SK-N-SH (cell line): ENCODE measurements at regions not wholly inside any gene's neighbourhood (a gene's known extent, or its start where the extent isn't known, plus 50 kb on each side); places are given as distances from the start of the nearest gene placed in this dataset.
A peak's percentile ranks its signal among the peaks of the same experiment; 100 is the strongest.

Source experiments
- CTCF ChIA-PET: fragments of 300-600, 350-600 bp; formaldehyde crosslinking; extraction: SDS; loops from one replicate; lab custom pipeline; 2021; lab: Yijun Ruan, JAX
- POLR2A ChIA-PET: fragments of 350-600 bp; sonication (Branson Sonifier 250); formaldehyde crosslinking; extraction: SDS; loops from one replicate; lab custom pipeline; 2020; ENCODE audit warnings: antibody characterized with exemption, inconsistent platforms; lab: Yijun Ruan, JAX
- DNase-seq: peaks from one replicate; pipeline ENCODE4 v3.0.0; 2012
- H2AFZ ChIP-seq: fragments of 200-600 bp; sonication (generic); 2 replicates; pipeline ENCODE4 v1.8.1; 2016; ENCODE audit warnings: antibody characterized with exemption, mild to moderate bottlenecking, low read depth
- H3F3A ChIP-seq: fragments of 200-600 bp; sonication (generic); replicated peaks from 2 replicates; pipeline ENCODE3; 2016; ENCODE audit warnings: antibody characterized with exemption, mild to moderate bottlenecking; ENCODE audit not compliant: insufficient read depth
- H3K27ac ChIP-seq, 2 experiments: fragments of 200-500 bp in 1 of 2; fragments of 200-600 bp in 1 of 2; sonication (Bioruptor generic) in 1 of 2; sonication (generic), shearing (Covaris generic) in 1 of 2; 2 replicates each; pipeline versions ENCODE4 v1.5.1 to v1.6.1; 2014 to 2016; ENCODE audit warnings: low read depth in 2 of 2, inconsistent platforms in 1 of 2, low read length in 1 of 2, mild to moderate bottlenecking in 1 of 2, mixed read lengths in 1 of 2
- H3K27me3 ChIP-seq: fragments of 200-600 bp; sonication (generic), shearing (Covaris generic); 2 replicates; pipeline ENCODE4 v1.6.1; 2016; ENCODE audit warnings: mixed run types; ENCODE audit not compliant: insufficient read depth
- H3K36me3 ChIP-seq, 2 experiments: fragments of 200-500 bp in 1 of 2; fragments of 200-600 bp in 1 of 2; sonication (Bioruptor generic) in 1 of 2; sonication (generic) in 1 of 2; replicated peaks in 1 of 2; 2 replicates each; pipeline versions ENCODE3 to v1.5.1; 2014 to 2016; ENCODE audit warnings: low read length in 1 of 2, mild to moderate bottlenecking in 1 of 2; ENCODE audit not compliant: insufficient read depth in 2 of 2, control insufficient read depth in 1 of 2
- H3K4me1 ChIP-seq, 2 experiments: fragments of 200-500 bp in 1 of 2; fragments of 200-600 bp in 1 of 2; sonication (Bioruptor generic) in 1 of 2; sonication (generic), shearing (Covaris generic) in 1 of 2; 2 replicates each; pipeline versions ENCODE4 v1.5.1 to v1.6.1; 2014 to 2016; ENCODE audit warnings: low read depth in 1 of 2, low read length in 1 of 2, mixed run types in 1 of 2; ENCODE audit not compliant: insufficient read depth in 2 of 2, control insufficient read depth in 1 of 2
- H3K4me2 ChIP-seq: fragments of 200-600 bp; sonication (generic), shearing (Covaris generic); 2 replicates; pipeline ENCODE4 v1.6.1; 2017; ENCODE audit warnings: mixed run types
- H3K4me3 ChIP-seq, 2 experiments: fragments of 200-500 bp in 1 of 2; fragments of 200-600 bp in 1 of 2; sonication (Bioruptor generic) in 1 of 2; sonication (generic), shearing (Covaris generic) in 1 of 2; 2 replicates each; pipeline versions ENCODE4 v1.5.1 to v1.8.1; 2014 to 2016; ENCODE audit warnings: low read depth in 2 of 2, inconsistent platforms in 1 of 2, low read length in 1 of 2, mild to moderate bottlenecking in 1 of 2, mixed read lengths in 1 of 2, moderate library complexity in 1 of 2
- H3K79me2 ChIP-seq: fragments of 200-600 bp; sonication (generic); 2 replicates; pipeline ENCODE4 v1.8.1; 2017; ENCODE audit warnings: mild to moderate bottlenecking; ENCODE audit not compliant: insufficient read depth
- H3K9ac ChIP-seq: fragments of 200-600 bp; sonication (generic); 2 replicates; pipeline ENCODE4 v1.6.1; 2017; ENCODE audit warnings: mixed run types
- H3K9me2 ChIP-seq: fragments of 200-600 bp; sonication (generic); 2 replicates; pipeline ENCODE4 v1.6.1; 2017; ENCODE audit warnings: mixed run types
- H3K9me3 ChIP-seq: fragments of 200-600 bp; sonication (generic); 2 replicates; pipeline ENCODE4 v1.6.1; 2017; ENCODE audit warnings: mixed run types, mild to moderate bottlenecking, moderate library complexity
- H4K20me1 ChIP-seq: fragments of 200-600 bp; sonication (generic); 2 replicates; pipeline ENCODE4 v1.6.1; 2017; ENCODE audit warnings: mild to moderate bottlenecking, mixed run types; ENCODE audit not compliant: insufficient read depth
- ELF1 ChIP-seq: IDR thresholded peaks from 2 replicates; pipeline ENCODE4 v1.4.0; 2012
- EP300 ChIP-seq, 2 experiments: IDR thresholded peaks; 2 replicates each; pipeline versions ENCODE4 v1.4.0 to v1.6.1; 2012; ENCODE audit warnings: borderline replicate concordance in 1 of 2, low read depth in 1 of 2, low read length in 1 of 2
- FOSL2 ChIP-seq: IDR thresholded peaks from 2 replicates; pipeline ENCODE4 v1.4.0; 2012; ENCODE audit warnings: low read depth, mild to moderate bottlenecking, moderate library complexity, borderline replicate concordance
- GABPA ChIP-seq: IDR thresholded peaks from 2 replicates; pipeline ENCODE4 v1.4.0; 2012; ENCODE audit warnings: low read depth, mild to moderate bottlenecking
- GATA2 ChIP-seq: sonication (generic); formaldehyde crosslinking; IDR thresholded peaks from 2 replicates; pipeline ENCODE4 v1.5.0; 2020; ENCODE audit warnings: mild to moderate bottlenecking, missing genetic modification reagents
- MEF2A ChIP-seq: IDR thresholded peaks from 2 replicates; pipeline ENCODE4 v1.4.0; 2012; ENCODE audit warnings: low read depth, borderline replicate concordance
- MXI1 ChIP-seq: IDR thresholded peaks from 2 replicates; pipeline ENCODE4 v1.6.1; 2012; ENCODE audit warnings: mild to moderate bottlenecking, low read depth, low read length, improper control_type of control experiment
- RAD21 ChIP-seq: IDR thresholded peaks from 2 replicates; pipeline ENCODE4 v1.6.1; 2012; ENCODE audit warnings: mild to moderate bottlenecking, low read length
- RFX5 ChIP-seq: IDR thresholded peaks from 2 replicates; pipeline ENCODE4 v1.6.1; 2012; ENCODE audit warnings: mild to moderate bottlenecking, improper control_type of control experiment, low read length
- RXRA ChIP-seq: IDR thresholded peaks from 2 replicates; pipeline ENCODE4 v1.4.0; 2012; ENCODE audit warnings: low read depth, mild to moderate bottlenecking, borderline replicate concordance
- SIN3A ChIP-seq: IDR thresholded peaks from 2 replicates; pipeline ENCODE4 v1.6.1; 2012; ENCODE audit warnings: low read depth, mild to moderate bottlenecking, low read length, moderate library complexity, borderline replicate concordance
- SMC3 ChIP-seq: IDR thresholded peaks from 2 replicates; pipeline ENCODE4 v1.6.1; 2012; ENCODE audit warnings: low read depth, low read length, improper control_type of control experiment
- TAF1 ChIP-seq: IDR thresholded peaks from 2 replicates; pipeline ENCODE4 v1.6.1; 2012; ENCODE audit warnings: low read depth, mild to moderate bottlenecking, low read length, moderate library complexity, borderline replicate concordance
- WGBS: methylation state at CpG from one replicate; pipeline ENCODE4 v1.1.6; 2017; ENCODE audit warnings: low lambda C conversion rate; 5-methylcytosine and 5-hydroxymethylcytosine counted together
- TF ChIP-seq, protein P1 (sequence below): IDR thresholded peaks from 2 replicates; pipeline ENCODE4; 2012
- TF ChIP-seq, protein P2 (sequence below): IDR thresholded peaks from 2 replicates; pipeline ENCODE4 v1.4.0; 2012; ENCODE audit warnings: low read depth
- TF ChIP-seq, protein P3 (sequence below): fragments of 200-600 bp; sonication (generic); IDR thresholded peaks from 2 replicates; pipeline ENCODE4 v1.6.1; 2017; ENCODE audit warnings: antibody characterized with exemption, mild to moderate bottlenecking, moderate library complexity
- TF ChIP-seq, protein P4 (sequence below): IDR thresholded peaks from 2 replicates; pipeline ENCODE4 v1.4.0; 2012; ENCODE audit warnings: low read depth, borderline replicate concordance

DNA sequence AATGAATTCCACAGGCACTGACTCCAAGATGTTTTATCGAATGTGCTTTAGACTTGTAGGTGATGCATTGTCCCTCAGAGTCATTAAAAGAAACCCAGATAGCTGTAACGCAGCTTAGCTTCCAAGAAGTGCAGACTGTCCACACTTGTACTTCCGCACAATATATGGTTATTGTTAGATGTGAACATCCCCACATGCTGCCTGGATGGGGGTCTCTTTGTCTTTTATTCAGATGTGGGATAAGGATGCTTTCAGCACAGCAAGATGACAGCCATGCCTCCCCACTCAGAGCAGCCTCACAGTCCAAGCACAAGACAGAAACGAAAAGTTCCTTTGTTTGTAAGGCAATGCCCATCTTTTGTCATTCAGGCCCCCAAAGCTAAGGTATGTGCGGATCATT lies 416.6 kb downstream of the HRH4 start:
- TF ChIP-seq SMC3 (no peak), SIN3A (no peak), FOSL2 (no peak), MXI1 (no peak), TAF1 (no peak), GABPA (no peak)
- Histone ChIP-seq H4K20me1 (no peaks in the 10 kb centered on the region), H3K27ac (no peak overlapping the region), H2AFZ (no peak overlapping the region), H3K4me3 (no peak overlapping the region), H3K36me3 (no peaks in the 10 kb centered on the region), H3K4me1 (no peaks in the 10 kb centered on the region; a peak in 2 of 4 replicates), H3K27me3 (no peaks in the 10 kb centered on the region; the same call in 1 of the 2 replicates), H3F3A (no peaks in the 10 kb centered on the region), H3K79me2 (no peaks in the 10 kb centered on the region), H3K9me3 (no peaks in the 10 kb centered on the region), H3K4me2 (no peak overlapping the region), H3K9me2 (no peaks in the 10 kb centered on the region), H3K9ac (no peak overlapping the region)
- ChIA-PET CTCF (interaction anchor here (1.1 to 2.8 kb wide), 6 partner anchors 9 to 955 kb away, joined by 3 to 17 read pairs (median 5); no protein-coding TSS in a partner anchor), POLR2A (no interaction called here)
- WGBS = 78% methylated on average over 5 of the region's 5 CpGs
- DNase-seq = no peak

DNA sequence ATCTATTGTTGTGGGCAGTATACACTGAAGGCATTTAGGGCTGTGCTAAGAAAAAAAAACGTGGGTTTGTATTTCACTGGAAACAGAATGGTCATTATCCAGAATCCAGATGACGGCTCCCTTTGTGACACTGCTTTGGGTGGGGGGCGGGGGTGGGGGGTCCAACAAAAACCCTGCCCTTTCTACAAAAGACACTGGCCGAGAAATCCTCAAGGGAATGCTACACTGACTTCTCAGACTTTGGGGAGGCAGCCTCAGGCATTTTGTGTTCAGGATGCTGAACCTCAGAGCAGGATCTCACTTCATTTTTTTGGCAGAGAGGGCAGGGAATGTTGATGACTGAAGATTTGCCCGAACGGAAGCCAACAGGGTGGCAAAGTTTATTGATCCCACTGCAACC lies 417.1 kb downstream of the HRH4 start:
- no peaks in the 10 kb centered on the region for H3K79me2 ChIP-seq
- no peak overlapping the region for H3K4me2 ChIP-seq
- no peak overlapping the region for H3K4me3 ChIP-seq
- no peak overlapping the region for H3K9ac ChIP-seq
- WGBS = 52% methylated on average over 6 of the region's 6 CpGs
- H4K20me1 ChIP-seq = no peaks in the 10 kb centered on the region
- no peaks in the 10 kb centered on the region for H3F3A ChIP-seq
- no peaks in the 10 kb centered on the region; a peak in 2 of 4 replicates for H3K4me1 ChIP-seq
- H3K9me2 ChIP-seq = no peaks in the 10 kb centered on the region
- no peak overlapping the region for H3K27ac ChIP-seq
- TF ChIP-seq ELF1 = no peak
- DNase-seq = no peak
- CTCF ChIA-PET = interaction anchor here (0.6 to 2.8 kb wide), 7 partner anchors 9 to 955 kb away, joined by 3 to 17 read pairs (median 5); no protein-coding TSS in a partner anchor
- POLR2A ChIA-PET = no interaction called here
- H3K36me3 ChIP-seq = no peaks in the 10 kb centered on the region
- H3K27me3 ChIP-seq = no peaks in the 10 kb centered on the region; the same call in 1 of the 2 replicates
- H2AFZ ChIP-seq = no peak overlapping the region
- H3K9me3 ChIP-seq = no peaks in the 10 kb centered on the region

DNA sequence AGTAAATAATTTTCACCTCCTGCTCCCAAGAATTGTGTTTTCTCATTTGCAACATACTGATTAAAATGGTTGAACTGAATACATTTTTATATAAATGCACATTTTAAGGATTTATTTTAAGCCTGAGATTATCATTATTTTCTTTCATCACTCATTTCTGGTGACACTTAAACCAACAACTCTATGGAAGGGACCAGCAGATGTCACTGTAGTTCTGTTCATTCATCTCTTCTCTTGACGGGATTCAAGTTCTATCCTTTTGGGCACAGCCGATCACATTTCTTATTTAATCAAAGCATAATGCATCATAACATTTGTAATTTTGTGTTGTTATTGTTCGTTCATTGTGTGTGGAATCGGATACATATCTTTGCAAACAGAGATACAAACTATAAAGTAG lies 417.9 kb downstream of the HRH4 start:
- H3K79me2 ChIP-seq = no peaks in the 10 kb centered on the region
- peak; percentile 27 for DNase-seq
- no peaks in the 10 kb centered on the region for H3K9me3 ChIP-seq
- H3K27me3 ChIP-seq = no peaks in the 10 kb centered on the region; the same call in 1 of the 2 replicates
- no peak for TF ChIP-seq RXRA
- no peak for TF ChIP-seq MEF2A
- TF ChIP-seq, protein P1, sequence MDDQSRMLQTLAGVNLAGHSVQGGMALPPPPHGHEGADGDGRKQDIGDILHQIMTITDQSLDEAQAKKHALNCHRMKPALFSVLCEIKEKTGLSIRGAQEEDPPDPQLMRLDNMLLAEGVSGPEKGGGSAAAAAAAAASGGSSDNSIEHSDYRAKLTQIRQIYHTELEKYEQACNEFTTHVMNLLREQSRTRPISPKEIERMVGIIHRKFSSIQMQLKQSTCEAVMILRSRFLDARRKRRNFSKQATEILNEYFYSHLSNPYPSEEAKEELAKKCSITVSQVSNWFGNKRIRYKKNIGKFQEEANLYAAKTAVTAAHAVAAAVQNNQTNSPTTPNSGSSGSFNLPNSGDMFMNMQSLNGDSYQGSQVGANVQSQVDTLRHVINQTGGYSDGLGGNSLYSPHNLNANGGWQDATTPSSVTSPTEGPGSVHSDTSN = no peak
- TF ChIP-seq, protein P2, sequence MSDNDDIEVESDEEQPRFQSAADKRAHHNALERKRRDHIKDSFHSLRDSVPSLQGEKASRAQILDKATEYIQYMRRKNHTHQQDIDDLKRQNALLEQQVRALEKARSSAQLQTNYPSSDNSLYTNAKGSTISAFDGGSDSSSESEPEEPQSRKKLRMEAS = no peak
- TF ChIP-seq GATA2 (CRISPR knock-in tag) = no peak
- no peak for TF ChIP-seq RFX5
- TF ChIP-seq EP300 (IDR thresholded peaks at IDR 0.05; ENCODE audit: borderline replicate concordance in 1 of 2, low read depth in 1 of 2, low read length in 1 of 2) = no peak
- TF ChIP-seq, protein P3, sequence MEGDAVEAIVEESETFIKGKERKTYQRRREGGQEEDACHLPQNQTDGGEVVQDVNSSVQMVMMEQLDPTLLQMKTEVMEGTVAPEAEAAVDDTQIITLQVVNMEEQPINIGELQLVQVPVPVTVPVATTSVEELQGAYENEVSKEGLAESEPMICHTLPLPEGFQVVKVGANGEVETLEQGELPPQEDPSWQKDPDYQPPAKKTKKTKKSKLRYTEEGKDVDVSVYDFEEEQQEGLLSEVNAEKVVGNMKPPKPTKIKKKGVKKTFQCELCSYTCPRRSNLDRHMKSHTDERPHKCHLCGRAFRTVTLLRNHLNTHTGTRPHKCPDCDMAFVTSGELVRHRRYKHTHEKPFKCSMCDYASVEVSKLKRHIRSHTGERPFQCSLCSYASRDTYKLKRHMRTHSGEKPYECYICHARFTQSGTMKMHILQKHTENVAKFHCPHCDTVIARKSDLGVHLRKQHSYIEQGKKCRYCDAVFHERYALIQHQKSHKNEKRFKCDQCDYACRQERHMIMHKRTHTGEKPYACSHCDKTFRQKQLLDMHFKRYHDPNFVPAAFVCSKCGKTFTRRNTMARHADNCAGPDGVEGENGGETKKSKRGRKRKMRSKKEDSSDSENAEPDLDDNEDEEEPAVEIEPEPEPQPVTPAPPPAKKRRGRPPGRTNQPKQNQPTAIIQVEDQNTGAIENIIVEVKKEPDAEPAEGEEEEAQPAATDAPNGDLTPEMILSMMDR = peak; percentile 66
- TF ChIP-seq, protein P4, sequence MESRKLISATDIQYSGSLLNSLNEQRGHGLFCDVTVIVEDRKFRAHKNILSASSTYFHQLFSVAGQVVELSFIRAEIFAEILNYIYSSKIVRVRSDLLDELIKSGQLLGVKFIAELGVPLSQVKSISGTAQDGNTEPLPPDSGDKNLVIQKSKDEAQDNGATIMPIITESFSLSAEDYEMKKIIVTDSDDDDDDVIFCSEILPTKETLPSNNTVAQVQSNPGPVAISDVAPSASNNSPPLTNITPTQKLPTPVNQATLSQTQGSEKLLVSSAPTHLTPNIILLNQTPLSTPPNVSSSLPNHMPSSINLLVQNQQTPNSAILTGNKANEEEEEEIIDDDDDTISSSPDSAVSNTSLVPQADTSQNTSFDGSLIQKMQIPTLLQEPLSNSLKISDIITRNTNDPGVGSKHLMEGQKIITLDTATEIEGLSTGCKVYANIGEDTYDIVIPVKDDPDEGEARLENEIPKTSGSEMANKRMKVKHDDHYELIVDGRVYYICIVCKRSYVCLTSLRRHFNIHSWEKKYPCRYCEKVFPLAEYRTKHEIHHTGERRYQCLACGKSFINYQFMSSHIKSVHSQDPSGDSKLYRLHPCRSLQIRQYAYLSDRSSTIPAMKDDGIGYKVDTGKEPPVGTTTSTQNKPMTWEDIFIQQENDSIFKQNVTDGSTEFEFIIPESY = no peak
- peak; percentile 92 for TF ChIP-seq RAD21
- peak; percentile 72 for TF ChIP-seq SMC3
- no peak for TF ChIP-seq TAF1
- TF ChIP-seq, all 33 proteins: peak for 3
- Histone ChIP-seq H3K4me2 (no peak overlapping the region), H3K9ac (no peak overlapping the region), H3K9me2 (no peaks in the 10 kb centered on the region), H3K4me1 (no peaks in the 10 kb centered on the region; a peak in 2 of 4 replicates), H3K27ac (no peak overlapping the region), H4K20me1 (no peaks in the 10 kb centered on the region), H3K36me3 (no peaks in the 10 kb centered on the region), H2AFZ (no peak overlapping the region), H3K4me3 (no peak overlapping the region), H3F3A (no peaks in the 10 kb centered on the region)
- ChIA-PET POLR2A (no interaction called here), CTCF (interaction anchor here (1.7 to 2.8 kb wide), 2 partner anchors 954 to 1015 kb away, joined by 5 to 17 read pairs; no protein-coding TSS in a partner anchor)
- 9% methylated on average over 4 of the region's 4 CpGs for WGBS
